Cardiac muscle cell (in vitro differentiated cells and primary cell): ENCODE measurements at regions not wholly inside any gene's neighbourhood (a gene's known extent, or its start where the extent isn't known, plus 50 kb on each side); places are given as distances from the start of the nearest gene placed in this dataset.

ENCODE experiments used
- DNase-seq, 2 donors: peaks; one replicate each; pipeline versions ENCODE4 v3.0.0 to v3.0.0-alpha.2; 2010 to 2017; ENCODE audit warnings: low read depth in 1 of 2, low spot score in 1 of 2
- H3K27ac ChIP-seq: fragments of 200-600 bp; sonication (generic); 2 replicates; pipeline ENCODE4 v1.5.1; 2016
- H3K27me3 ChIP-seq: fragments of 200-600 bp; sonication (generic); 2 replicates; pipeline ENCODE4 v1.6.0; 2016; ENCODE audit warnings: control low read depth
- H3K36me3 ChIP-seq: fragments of 200-600 bp; sonication (generic); 2 replicates; pipeline ENCODE4 v1.5.1; 2016; ENCODE audit warnings: control low read depth
- H3K4me1 ChIP-seq: fragments of 200-600 bp; sonication (generic); 2 replicates; pipeline ENCODE4 v1.8.1; 2017; ENCODE audit warnings: low read depth, mild to moderate bottlenecking, mixed run types
- H3K4me3 ChIP-seq: fragments of 200-600 bp; sonication (generic); 2 replicates; pipeline ENCODE4 v1.5.1; 2016; ENCODE audit warnings: mild to moderate bottlenecking
- H3K9me3 ChIP-seq: fragments of 200-600 bp; sonication (generic); 2 replicates; pipeline ENCODE4 v1.5.1; 2017; ENCODE audit warnings: low read depth, mild to moderate bottlenecking, control low read depth
- CTCF ChIP-seq: IDR thresholded peaks from 2 replicates; pipeline ENCODE4 v1.5.1; 2012; ENCODE audit warnings: low read depth, mild to moderate bottlenecking, low read length

GRCh38 chr18:46282177-46282570 lies 178.0 kb downstream of the HAUS1 start:
- no peaks in the 10 kb centered on the region for H3K36me3 ChIP-seq
- no peak for DNase-seq
- H3K9me3 ChIP-seq: no peaks in the 10 kb centered on the region
- no peak overlapping the region for H3K4me3 ChIP-seq
- no peak for TF ChIP-seq CTCF
- no peaks in the 10 kb centered on the region for H3K27me3 ChIP-seq
- peaks cover 8% of the 10 kb centered on the region for H3K4me1 ChIP-seq
- no peak overlapping the region for H3K27ac ChIP-seq

- no peak for DNase-seq
Measured at GRCh38 chr18:46282646-46283045, 178.5 kb downstream of the HAUS1 start.

GRCh38 chr18:46283268-46283667 lies 179.1 kb downstream of the HAUS1 start:
- DNase-seq: peak in 1 of 2 donors; percentile 25
- no peaks in the 10 kb centered on the region for H3K9me3 ChIP-seq

More at GRCh38 chr18:46282646-46283045, 178.5 kb downstream of the HAUS1 start:
- H3K27me3 ChIP-seq: no peaks in the 10 kb centered on the region
- no peak overlapping the region for H3K4me3 ChIP-seq
- peaks cover 8% of the 10 kb centered on the region for H3K4me1 ChIP-seq
- no peaks in the 10 kb centered on the region for H3K9me3 ChIP-seq
- TF ChIP-seq CTCF: no peak
- no peaks in the 10 kb centered on the region for H3K36me3 ChIP-seq
- H3K27ac ChIP-seq: no peak overlapping the region

GRCh38 chr18:46283895-46284295 lies 179.7 kb downstream of the HAUS1 start:
- Histone ChIP-seq H3K4me3 (no peak overlapping the region), H3K9me3 (no peaks in the 10 kb centered on the region), H3K27me3 (no peaks in the 10 kb centered on the region), H3K36me3 (no peaks in the 10 kb centered on the region), H3K4me1 (peaks cover 8% of the 10 kb centered on the region), H3K27ac (no peak overlapping the region)
- TF ChIP-seq CTCF: no peak
- peak in 1 of 2 donors; percentile 84 for DNase-seq

More at GRCh38 chr18:46283268-46283667, 179.1 kb downstream of the HAUS1 start:
- no peaks in the 10 kb centered on the region for H3K36me3 ChIP-seq
- no peak overlapping the region for H3K27ac ChIP-seq
- TF ChIP-seq CTCF: no peak
- H3K4me3 ChIP-seq: no peak overlapping the region
- peaks cover 8% of the 10 kb centered on the region for H3K4me1 ChIP-seq
- H3K27me3 ChIP-seq: no peaks in the 10 kb centered on the region

GRCh38 chr18:46289463-46289862 lies 185.3 kb downstream of the HAUS1 start:
- Histone ChIP-seq H3K36me3 (no peaks in the 10 kb centered on the region), H3K27me3 (no peaks in the 10 kb centered on the region), H3K4me1 (peaks cover 13% of the 10 kb centered on the region), H3K27ac (no peak overlapping the region), H3K4me3 (no peak overlapping the region), H3K9me3 (no peaks in the 10 kb centered on the region)
- TF ChIP-seq CTCF: no peak
- no peak for DNase-seq

GRCh38 chr18:46289931-46290330 lies 185.7 kb downstream of the HAUS1 start:
- Histone ChIP-seq H3K36me3 (no peaks in the 10 kb centered on the region), H3K4me3 (no peak overlapping the region), H3K4me1 (peaks cover 13% of the 10 kb centered on the region), H3K27ac (no peak overlapping the region), H3K27me3 (no peaks in the 10 kb centered on the region), H3K9me3 (no peaks in the 10 kb centered on the region)
- no peak for DNase-seq
- TF ChIP-seq CTCF: no peak
